GM21447 (cell line): ENCODE measurements at regions not wholly inside any gene's neighbourhood (a gene's known extent, or its start where the extent isn't known, plus 50 kb on each side); places are given as distances from the start of the nearest gene placed in this dataset.
A peak's percentile ranks its signal among the peaks of the same experiment; 100 is the strongest.
"Not testable (repeated sequence)": the region's sequence is repeated elsewhere in the genome, so short reads cannot be mapped to it uniquely, and the experiment has no call there.

Experiments used
- ATAC-seq: cut with Tn5 transposase; IDR thresholded peaks from one replicate; pipeline ENCODE4 v1.9.1; 2021; ENCODE audit not compliant: unreplicated experiment

GRCh38 chrY:19058831-19059370 lies 285.4 kb upstream of the HSFY2 start:
- ATAC-seq = no peak

- no peak for ATAC-seq
Measured at GRCh38 chrY:19056138-19056469, 282.6 kb upstream of the HSFY2 start.

DNA sequence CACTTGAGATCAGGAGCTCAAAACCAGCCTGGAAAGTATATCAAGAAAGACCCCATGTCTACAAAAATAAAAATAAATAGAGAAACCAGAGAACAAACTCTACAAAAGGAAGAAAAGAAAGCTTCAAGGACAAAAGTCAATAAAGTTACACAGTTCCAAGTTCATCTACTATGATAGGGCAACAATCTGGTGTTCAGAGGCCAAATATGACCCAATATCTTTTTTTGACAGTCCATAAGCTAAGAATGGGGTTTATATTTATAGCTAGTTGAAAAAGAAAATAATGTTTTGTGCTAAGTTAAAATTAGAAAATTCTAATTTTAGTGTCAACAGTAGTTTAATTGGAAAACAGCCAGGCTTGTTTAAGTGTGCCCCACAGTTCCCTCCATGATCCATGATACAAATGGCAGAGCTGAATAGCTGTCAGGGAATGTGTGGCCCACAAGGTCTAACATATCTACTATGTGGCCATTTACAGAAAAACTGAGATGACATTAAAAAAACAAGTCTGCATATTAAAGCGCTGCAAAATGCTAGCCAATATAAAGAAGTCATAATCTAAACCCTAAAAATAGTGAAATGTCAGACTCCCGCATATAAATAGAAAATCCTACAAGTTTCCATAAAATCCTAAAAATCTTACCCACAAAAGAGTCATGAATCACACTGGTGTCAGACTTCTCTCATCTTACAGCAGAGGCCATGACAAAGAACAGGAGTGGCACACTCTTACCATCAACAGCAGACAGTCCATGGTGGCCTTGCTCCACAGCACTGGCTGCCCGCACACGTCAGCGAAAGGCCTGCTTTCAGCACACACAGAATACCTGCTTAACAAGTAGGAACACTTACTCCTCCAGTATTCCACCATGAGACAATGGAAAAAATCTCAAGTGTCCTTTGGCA lies 281.9 kb upstream of the HSFY2 start:
- no peak for ATAC-seq

DNA sequence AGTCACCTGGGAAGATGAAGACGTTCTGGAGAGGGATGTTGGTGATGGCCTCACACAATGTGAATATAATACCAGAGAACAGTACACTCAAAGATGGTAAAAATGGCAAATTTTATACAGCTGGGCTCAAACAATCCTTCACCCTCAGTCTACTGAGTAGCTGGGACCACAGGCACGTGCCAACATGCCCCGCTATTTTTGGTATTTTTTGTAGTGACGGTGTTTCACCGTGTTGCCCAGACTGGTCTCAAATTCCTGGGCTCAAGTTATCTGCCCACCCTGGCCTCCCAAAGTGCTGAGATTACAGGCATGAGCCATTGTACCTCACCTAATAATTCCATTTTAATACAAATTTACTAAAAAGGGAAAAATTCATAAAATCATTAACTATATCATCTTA lies 280.3 kb upstream of the HSFY2 start:
- ATAC-seq = no peak

DNA sequence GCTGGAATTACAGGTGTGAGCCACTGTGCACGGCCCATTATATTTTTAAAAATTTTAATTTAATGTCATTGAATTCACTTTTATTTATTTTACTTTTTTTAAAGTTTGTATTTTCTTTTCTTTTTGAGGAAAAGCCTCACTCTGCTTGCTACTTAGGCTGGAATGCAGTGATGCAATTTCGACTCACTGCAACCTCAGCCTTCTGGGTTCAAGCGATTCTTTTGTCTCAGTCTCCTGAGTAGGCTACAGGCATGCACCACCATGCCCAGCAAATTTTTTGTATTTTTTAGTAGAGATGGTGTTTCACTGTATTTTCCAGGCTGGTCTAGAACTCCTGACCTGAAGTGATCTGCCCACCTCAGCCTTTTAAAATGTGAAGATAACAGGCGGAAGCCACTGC lies 277.5 kb upstream of the HSFY2 start:
- ATAC-seq = no peak

- no peak for ATAC-seq
Measured at GRCh38 chrY:19042984-19043442, 269.5 kb upstream of the HSFY2 start.

DNA sequence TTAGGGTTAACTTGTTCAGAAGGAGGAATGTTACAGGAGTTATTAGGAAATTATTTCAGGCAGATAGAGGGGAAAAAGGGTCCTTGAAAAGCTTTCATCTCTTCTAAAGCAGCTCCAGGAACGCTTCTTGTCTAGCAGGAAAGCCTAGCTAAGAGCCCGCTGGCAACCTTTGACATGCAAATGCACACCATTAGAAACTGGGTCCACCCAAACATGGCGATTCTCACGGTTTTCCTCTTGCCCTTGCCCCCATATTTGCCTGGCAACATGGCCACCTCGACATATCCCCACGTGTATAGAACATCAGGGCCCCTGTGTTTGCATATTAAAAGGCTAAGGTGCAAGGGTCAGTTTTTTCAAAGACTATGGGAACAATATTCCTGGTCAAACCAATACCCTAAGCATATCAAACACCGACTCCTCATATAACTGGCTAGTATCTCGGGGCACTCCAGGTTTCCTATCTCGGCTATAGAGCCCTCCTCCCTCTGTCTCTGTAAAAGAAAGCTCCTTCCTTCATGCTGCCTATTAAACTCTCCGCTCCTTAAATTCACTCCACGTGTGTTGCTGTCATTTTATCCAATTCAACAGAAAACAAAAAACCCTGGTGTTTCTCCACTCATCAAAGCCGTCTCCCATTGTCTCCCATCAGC lies 268.9 kb upstream of the HSFY2 start:
- ATAC-seq = no peak

DNA sequence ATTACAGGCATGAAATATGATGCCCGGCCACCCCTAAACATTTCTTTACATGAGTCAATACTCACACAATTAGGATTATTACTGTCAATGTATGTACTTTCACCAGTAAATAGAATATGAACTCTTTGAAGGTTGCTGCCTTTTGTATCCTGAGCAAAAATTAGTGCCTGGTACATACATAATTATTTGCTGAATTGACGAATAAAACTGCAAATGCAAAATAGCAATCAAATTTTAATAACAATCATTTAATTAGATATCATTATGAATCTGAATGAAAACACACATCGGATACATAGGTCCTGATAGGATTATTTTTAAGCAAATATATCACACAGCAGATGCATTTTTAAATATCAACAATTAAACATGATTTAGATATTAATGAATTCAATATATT lies 253.1 kb upstream of the HSFY2 start:
- ATAC-seq = no peak

- ATAC-seq = no peak
Measured at GRCh38 chrY:19023934-19024333, 250.4 kb upstream of the HSFY2 start.

DNA sequence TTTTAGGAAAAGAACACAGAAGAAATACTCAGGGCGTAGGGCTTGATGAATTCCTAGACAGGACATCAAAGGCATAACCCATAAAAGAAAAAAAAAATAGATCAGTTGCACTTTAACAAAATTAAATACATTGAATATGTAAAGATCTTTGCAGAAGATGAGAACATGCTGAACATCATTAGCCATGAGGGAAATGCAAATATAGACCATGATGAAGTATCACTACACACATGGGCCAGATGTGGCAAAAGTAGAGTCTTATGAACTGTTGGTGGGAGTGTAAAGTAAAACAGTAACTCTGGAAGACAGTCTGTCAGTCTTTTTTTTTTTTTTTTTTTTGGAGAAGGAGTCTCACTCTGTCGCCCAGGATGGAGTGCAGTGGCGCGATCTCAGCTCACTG lies 246.7 kb upstream of the HSFY2 start:
- ATAC-seq = no peak

DNA sequence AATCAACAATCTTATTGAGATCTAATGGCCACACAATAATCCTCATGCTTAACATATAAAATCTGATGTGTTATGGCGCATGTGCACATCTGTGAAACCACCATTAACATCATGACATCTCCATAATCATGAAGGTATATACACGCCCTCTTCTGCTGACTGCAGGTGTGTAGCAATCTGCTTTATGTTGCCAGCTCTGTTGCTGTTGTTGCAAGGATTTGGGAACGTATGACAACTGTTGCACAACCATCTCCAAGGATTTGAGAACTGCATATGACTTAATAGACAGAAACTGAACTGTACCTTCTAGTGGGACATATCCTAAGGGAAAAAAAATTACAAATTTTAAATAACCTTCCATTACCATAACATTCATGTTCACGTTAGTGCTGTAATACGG lies 243.5 kb upstream of the HSFY2 start:
- ATAC-seq = no peak

GRCh38 chrY:19015854-19016253 lies 242.3 kb upstream of the HSFY2 start:
- no peak for ATAC-seq

DNA sequence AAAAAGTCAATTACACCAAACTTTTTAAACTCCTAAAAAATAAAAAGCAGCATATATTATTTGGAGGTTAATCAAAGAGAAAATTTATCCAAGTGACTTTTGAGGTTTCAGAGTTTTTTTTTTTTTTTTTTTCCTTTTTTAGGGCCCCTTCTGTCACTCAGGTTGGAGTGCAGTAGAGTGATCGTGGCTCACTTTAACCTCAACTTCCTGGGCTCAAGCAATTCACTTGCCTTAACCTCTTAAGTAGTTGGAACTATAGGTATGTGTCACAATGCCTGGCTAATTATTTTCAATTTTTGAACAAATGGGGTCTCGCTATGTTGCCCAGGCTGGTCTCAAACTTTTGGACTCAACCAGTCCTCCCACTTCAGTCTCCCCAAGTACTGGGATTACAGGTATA lies 241.7 kb upstream of the HSFY2 start:
- ATAC-seq = no peak

DNA sequence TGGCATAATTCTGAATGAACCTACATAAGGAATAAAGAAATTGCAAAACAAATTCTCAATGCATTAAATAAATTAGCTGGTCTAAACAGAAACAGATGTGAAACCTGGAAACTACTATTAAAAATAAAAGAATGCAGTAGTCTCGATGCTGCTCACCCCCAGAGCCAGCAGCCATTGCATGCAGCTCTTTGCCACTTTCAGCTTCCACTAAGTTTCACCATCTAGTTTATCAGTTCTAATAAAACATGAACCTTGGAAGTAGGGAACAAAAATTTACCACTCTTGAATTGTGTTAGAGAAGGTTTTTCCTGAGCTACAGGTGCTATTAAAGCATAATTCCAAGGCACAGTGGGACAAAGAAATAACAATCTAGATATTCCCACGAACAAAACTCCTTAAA lies 239.4 kb upstream of the HSFY2 start:
- ATAC-seq = no peak

DNA sequence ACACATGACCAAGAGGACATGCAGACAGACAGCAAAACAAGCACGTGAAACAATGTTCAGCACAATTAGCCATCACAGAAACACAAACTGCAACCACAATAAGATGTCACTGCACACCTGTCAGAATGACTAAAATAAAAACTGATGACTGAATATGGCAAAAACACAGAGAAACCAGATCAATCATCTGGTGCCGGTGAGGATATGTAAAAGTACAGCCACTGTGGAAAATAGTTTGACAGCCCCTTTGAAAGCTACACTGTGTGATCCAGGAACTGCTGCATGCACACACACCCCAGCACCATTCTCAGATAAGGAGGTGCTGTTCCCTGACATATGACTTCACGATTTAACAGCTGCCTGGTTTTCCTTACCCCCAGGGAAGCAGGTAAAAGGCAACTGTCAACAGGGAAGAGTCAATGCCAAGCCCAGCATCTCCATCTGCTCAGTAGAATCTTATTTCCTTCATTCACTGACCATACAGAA lies 238.1 kb upstream of the HSFY2 start:
- ATAC-seq = peak; percentile 69

DNA sequence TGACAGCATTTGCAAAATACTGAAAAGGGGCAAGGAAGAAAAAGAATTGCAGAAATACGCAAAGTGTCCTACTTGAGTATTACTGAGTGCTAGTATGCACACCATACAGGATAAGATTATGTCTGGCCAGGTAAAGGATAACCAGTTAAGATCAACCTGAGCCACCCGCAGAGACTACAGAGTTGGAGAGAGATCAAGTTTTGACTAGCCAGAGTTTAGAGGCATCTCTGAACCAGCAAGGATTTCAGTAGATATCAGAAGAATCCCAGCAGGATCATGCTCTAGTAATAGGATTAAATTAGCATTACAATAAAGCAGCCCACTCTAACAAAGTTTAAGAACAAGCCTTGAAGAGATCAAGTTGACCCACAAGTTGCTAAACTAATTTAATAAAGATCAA lies 232.7 kb upstream of the HSFY2 start:
- ATAC-seq = no peak

DNA sequence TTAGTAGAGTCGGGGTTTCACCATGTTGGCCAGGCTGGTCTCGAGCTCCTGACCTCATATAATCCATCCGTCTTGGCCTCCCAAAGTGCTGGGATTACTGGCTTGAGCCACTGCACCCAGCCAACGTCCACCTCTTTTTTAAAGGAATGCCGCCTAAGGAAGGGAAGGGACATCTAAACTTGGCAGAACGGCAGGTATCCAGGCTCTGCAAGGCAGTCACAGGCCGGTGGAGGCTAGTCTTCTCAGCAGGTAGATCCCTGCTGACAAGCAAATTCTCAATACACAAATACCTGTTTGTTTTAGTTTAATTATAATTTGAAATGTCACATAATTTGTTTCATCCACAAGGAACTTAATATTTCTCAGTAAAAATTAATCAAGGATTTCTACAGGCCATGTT lies 232.0 kb upstream of the HSFY2 start:
- no peak for ATAC-seq

DNA sequence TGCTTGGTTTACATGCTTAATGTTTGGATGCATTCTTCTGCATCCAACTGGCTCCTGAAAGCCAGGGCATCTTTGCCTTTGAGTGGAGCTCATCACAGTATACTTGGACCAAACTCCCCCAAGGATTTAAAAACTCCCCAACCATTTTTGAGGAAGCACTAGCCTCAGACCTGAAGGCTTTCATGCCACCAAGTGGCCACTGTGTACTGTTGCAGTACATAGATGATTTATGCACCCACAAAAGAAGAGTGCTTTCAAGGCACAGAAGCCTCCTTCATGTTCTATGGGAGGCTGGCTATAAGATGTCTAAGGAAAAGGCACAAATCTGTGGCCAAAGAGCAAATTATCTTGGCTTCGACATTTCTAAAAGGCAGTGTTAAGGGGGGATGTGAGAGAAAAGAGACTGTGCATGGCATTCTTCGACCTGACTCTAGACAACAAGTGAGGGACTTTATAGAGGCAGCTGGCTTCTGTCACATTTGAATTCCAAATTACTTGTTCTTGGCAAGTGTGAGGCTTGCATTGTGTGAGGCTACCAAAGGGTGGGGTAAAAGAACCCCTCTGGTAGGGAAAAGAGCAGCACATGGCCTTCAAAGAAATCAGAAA lies 224.2 kb upstream of the HSFY2 start:
- ATAC-seq = no peak

DNA sequence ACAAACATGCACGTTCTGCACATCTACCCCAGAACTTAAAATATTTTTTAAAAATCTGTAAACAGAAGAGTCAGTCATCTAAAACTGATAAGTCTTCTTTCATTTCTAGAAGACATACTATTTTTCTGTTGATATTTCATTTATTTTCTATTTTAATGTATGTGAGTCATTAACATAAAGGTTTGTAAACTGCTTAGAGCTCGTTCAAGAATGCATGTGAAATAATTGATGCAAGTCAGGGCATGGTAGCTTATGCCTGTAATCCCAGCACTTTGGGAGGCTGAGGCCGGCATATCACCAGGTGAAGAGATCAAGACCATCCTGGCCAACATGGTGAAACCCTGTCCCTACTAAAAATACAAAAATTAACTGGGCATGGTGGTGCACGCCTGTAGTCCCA lies 219.9 kb upstream of the HSFY2 start:
- ATAC-seq = no peak

DNA sequence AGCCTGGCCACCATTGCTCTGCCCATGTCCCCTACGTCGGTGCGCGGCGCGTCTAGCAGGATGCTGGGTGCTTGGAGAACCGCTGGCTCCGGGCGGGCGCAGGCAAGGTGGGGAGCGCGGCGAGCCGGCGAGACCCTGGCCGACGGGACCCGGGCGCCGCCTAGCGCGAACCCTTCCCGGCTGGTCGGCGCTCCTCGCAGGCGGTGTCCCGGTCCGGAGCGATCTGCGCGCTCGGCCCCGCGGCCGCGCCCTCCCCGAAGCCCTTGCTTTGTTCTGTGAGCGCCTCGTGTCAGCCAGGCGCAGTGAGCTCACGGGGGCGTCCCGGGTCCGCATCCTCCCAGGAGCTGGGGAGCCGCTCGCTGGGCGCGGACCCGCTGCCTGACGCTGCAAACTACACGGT lies 219.1 kb upstream of the HSFY2 start:
- not testable (repeated sequence) for ATAC-seq

DNA sequence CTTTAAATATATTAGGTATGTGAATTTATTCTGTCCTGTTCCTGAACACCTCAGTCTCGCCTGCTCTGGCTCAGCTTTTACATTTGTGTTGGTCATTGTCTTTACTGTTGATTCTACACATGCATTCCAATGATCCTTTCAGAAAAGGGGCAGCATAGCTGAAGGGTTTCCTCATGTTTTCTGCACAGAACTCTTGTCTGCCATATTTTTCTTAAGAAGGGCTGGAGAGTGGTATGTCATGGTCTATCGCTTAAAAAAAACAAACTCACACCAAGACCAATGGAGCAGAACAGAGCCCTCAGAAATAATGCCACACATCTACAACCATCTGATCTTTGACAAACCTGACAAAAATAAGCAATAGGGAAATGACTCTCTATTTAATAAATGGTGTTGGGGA lies 215.8 kb upstream of the HSFY2 start:
- ATAC-seq = no peak

DNA sequence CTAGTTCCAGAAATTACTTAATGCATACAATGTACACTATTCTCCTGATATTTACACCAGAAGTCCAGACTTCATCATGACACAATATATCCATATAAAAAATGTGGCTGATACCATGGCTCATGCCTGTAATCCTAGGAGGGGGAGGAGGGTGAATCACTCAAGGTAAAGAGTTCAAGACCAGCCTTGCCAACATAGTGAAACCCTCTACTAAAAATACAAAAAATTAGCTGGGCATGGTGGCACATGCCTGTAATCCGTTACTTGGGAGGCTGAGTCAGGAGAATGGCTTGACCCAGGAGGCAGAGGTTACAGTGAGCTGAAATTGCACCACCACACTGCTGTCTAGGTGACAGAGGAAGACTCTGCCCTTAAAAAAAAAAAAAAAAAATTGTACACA lies 192.5 kb upstream of the HSFY2 start:
- no peak for ATAC-seq
